Renal cortical epithelial cell (primary cell): ENCODE measurements at regions not wholly inside any gene's neighbourhood (a gene's known extent, or its start where the extent isn't known, plus 50 kb on each side); places are given as distances from the start of the nearest gene placed in this dataset.

ENCODE experiments used
- DNase-seq: peaks from one replicate; pipeline ENCODE4 v3.0.0-alpha.2; 2011; ENCODE audit warnings: low read depth

GRCh38 chr2:18312818-18313217 lies 247.6 kb downstream of the RDH14 start:
- DNase-seq = no peak

- DNase-seq = peak; percentile 97
Observed at GRCh38 chr2:18311420-18312195, 248.8 kb downstream of the RDH14 start.

DNA sequence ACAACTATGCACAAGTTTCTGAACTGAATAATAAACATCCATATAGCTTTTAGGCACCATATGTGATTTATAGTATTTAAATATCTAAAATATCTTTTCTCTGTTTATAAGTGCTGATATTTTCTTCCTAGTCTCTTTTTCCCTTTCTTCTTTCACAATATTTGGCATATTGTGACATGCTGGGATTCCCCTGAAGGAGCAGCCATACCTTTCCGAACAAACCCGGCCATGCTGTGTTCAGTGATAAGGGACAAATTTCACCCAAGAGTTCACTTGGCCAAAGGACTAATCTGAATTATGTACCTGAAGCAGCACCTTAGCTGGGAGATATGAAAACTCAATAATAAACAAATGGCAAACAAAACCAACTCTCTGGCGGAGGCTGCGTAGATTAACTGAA lies 250.8 kb downstream of the RDH14 start:
- no peak for DNase-seq

DNA sequence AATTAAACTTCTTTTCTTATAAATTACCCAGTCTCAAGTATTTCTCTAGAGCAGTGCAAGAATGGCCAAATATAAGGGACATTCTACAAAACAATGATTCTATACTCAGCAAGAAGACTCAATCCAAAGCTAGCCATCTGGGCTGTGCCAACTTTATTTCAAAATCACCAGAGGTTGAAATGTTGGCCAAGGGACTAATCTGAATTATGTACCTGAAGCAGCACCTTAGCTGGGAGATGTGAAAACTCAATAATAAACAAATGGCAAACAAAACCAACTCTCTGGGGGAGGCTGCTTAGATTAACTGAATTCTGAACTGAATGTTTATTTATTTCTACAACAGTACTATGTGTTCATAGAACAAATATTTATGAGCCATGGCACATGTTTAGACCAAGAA lies 251.3 kb downstream of the RDH14 start:
- DNase-seq = peak; percentile 16

DNA sequence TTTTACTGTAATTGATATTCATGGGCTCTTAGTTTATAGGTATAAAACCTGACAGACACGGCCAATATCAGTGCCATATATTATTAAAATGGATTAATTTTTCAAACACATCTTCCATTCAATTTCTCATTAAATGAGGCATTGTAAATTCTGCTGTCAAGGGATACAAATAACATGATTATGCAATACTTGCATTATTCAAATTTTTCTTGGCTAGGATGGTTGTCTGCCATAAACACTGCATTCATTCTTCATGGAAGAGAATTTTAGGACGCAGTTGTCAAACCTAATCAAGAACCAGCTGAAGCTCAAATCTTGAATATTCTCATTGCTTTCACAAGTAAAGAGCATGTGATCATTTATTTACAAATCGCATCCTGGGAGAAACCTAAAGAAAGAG lies 255.6 kb downstream of the RDH14 start:
- no peak for DNase-seq

GRCh38 chr2:18301421-18302139 lies 258.9 kb downstream of the RDH14 start:
- peak; percentile 25 for DNase-seq

DNA sequence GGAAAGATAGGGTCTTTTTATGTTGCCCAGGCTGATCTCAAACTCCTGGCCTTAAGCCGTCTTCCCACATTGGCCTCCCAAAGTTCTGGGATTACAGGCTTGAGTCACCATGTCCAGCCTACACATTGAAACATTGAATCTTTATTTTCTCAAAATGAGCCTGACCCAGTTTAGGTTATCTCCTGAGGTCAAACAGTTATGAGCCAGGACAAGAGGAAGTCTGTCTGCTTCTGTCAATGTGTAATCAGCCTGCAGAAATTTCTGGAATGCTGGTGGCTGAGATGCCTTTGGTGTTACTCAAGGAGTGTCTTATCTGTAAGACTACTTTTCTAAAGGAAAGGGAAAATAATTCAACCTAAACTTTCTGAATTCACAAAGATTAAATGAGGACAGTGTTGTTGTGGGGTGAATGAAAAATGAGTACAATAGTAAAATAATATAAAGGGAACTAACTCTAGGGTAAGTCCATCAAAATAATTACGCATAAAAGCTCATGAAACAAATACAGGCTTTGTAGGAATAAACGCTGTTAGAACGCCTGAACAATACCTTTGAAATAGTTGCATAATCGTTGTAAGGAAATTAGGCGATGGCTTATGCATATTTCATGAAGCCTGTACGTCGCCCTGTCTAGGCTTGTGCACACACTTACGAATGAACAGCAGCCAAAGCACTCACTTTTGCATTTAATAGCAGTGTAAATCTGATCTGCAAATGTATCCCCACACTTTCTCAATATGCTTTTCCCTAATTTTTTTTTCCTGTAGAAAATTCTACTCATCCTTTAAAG lies 260.8 kb downstream of the RDH14 start:
- DNase-seq = peak; percentile 95

DNA sequence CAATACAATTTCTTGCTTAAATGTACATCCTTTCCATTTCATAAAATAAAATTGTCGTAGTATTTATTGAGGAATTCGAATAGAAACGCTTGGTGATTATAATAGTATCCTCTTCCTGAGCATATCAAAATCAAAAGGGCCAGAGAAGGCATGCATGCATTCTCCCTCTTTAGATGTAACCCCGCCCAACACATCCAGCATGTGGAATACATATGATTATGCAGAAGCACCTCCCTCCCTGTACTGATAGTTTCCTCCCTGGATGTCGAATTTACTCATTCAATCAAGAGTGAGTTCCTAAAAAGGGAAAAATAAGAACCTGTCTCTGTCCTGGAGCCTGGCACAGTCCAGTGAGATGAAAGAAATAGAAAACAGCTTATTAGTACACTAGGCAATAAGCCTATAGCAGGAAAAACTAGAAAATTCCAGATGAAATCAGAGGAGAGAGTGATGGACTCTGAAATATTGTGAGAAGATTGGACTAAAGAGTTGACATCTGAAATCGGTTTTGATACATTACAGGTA lies 262.9 kb downstream of the RDH14 start:
- no peak for DNase-seq

- DNase-seq = no peak
Observed at GRCh38 chr2:18290386-18290785, 270.1 kb downstream of the RDH14 start.

GRCh38 chr2:18286897-18287296 lies 273.6 kb downstream of the RDH14 start:
- no peak for DNase-seq

GRCh38 chr2:18284331-18284730 lies 276.1 kb downstream of the RDH14 start:
- DNase-seq = no peak

- DNase-seq = no peak
Observed at GRCh38 chr2:18282026-18282425, 278.4 kb downstream of the RDH14 start.

GRCh38 chr2:18276583-18277075 lies 283.8 kb downstream of the RDH14 start:
- no peak for DNase-seq

DNA sequence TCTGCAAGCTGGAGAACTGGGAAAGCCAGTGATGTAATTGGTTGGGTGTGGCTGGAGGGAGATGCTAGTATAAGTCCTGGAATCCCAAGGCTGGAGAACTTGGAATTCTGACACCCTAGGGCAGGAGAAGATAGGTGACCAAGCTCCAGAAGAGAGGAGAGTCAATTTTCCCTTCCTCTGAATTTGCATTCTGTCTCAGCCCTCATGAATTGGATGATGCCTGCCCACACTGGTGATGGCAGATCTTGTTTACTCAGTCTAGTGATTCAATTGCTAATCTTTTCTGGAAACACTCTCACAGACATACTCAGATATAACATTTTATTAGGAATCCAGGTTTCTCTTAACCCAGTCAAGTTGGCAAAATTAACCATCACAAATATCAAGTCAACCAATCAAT lies 287.2 kb downstream of the RDH14 start:
- no peak for DNase-seq

- no peak for DNase-seq
Observed at GRCh38 chr2:18272148-18272494, 288.3 kb downstream of the RDH14 start.

- DNase-seq = no peak
Observed at GRCh38 chr2:18271370-18272147, 288.9 kb downstream of the RDH14 start.

DNA sequence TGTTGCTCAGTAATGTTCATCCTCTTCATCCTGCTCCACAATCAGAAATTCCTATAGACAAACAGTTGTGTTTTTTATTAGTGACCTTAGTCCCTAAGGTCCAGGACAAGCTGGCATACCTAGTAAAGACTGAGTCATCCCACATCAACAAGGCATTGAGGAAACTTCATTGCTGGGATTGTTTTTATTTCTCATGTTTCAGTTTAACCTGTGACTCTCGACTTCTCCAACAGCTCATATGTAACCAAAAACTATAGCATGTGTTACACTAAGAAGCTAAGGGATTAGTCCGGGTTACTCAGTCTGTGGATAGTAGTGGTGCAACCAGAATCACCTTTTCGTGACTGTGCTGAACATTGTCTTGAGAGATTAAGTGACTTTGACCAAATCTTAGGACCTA lies 292.1 kb downstream of the RDH14 start:
- peak; percentile 63 for DNase-seq

- peak; percentile 89 for DNase-seq
Observed at GRCh38 chr2:18267501-18267900, 293.0 kb downstream of the RDH14 start.

- DNase-seq = peak; percentile 3
Observed at GRCh38 chr2:18266699-18267098, 293.8 kb downstream of the RDH14 start.

GRCh38 chr2:18265614-18266586 lies 294.6 kb downstream of the RDH14 start:
- peak; percentile 14 for DNase-seq
